ENCODE measurements at regions not wholly inside any gene's neighbourhood (a gene's known extent, or its start where the extent isn't known, plus 50 kb on each side); places are given as distances from the start of the nearest gene placed in this dataset.

GRCh38 chrY:7555006-7555405 lies 643.5 kb upstream of the AMELY start:
- no peak for TF ChIP-seq CTCF (IDR thresholded peaks at IDR 0.05)
- no peak for TF ChIP-seq POLR2A (IDR thresholded peaks at IDR 0.05)
